Erythroblast (primary cell): ENCODE measurements at regions not wholly inside any gene's neighbourhood (a gene's known extent, or its start where the extent isn't known, plus 50 kb on each side); places are given as distances from the start of the nearest gene placed in this dataset.

Experiments
- GATA1 ChIP-seq: IDR thresholded peaks from 2 replicates; pipeline ENCODE4 v1.6.1; 2011; ENCODE audit warnings: low read depth, mild to moderate bottlenecking, control low read depth, low read length, moderate library complexity
- POLR2A ChIP-seq: IDR thresholded peaks from 2 replicates; pipeline ENCODE4 v1.6.1; 2011; ENCODE audit warnings: mild to moderate bottlenecking, low read length

DNA sequence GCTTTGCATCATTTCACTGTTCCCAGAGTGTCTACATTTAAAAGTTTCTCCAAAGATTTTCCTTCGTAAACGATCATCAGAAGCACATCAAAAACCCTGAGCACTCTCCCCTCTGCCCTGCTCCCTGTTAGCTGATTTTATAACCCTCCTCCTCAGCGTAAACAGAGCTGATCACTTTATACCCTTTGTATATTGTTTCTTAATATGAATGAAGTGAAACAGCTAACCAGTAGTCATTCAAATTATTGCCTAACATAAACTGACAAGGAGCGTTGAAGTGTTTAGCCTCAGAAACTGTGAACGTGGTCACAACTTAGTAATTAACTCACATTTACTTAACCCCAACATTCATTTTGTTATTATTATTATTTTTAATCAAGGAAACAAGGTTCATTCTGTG is 160.0 kb upstream of the FOXF1 start:
- no peak for TF ChIP-seq POLR2A
- TF ChIP-seq GATA1 = no peak
